Panc1 (cell line): ENCODE measurements at regions not wholly inside any gene's neighbourhood (a gene's known extent, or its start where the extent isn't known, plus 50 kb on each side); places are given as distances from the start of the nearest gene placed in this dataset.
A peak's percentile ranks its signal among the peaks of the same experiment; 100 is the strongest.

ENCODE experiments used
- ATAC-seq: fragments of 200-7000 bp; cut with Tn5 transposase; 2 replicates; pipeline ENCODE4 v1.9.1; 2020; ENCODE audit warnings: mild to moderate bottlenecking, moderate library complexity
- BruUV-seq: library from RNA; stranded (reverse); fragments of 400-500 nt; replicated peaks from 2 replicates; lab custom pipeline; 2021; lab: Mats Ljungman, UMichigan
- CTCF ChIA-PET: fragments of 300-600 bp; sonication (Branson Sonifier 250); formaldehyde crosslinking; loops from one replicate; lab custom pipeline; 2022; ENCODE audit warnings: antibody characterized with exemption; lab: Charles Lee
- POLR2A ChIA-PET: fragments of 300-600 bp; sonication (Branson Sonifier 250); formaldehyde crosslinking; loops from one replicate; lab custom pipeline; 2022; ENCODE audit warnings: antibody characterized with exemption; lab: Charles Lee
- DNase-seq: peaks from one replicate; pipeline ENCODE4 v3.0.0-alpha.2; 2010; ENCODE audit warnings: low read depth, low spot score
- H3K27ac ChIP-seq: 2 replicates; pipeline ENCODE4 v1.5.1; 2011; ENCODE audit warnings: mild to moderate bottlenecking, low read length, inconsistent platforms
- H3K27me3 ChIP-seq: fragments of 200-500 bp; sonication (Bioruptor generic); 2 replicates; pipeline ENCODE4 v1.6.0; 2014; ENCODE audit warnings: low read length, inconsistent platforms; ENCODE audit not compliant: control insufficient read depth, insufficient read depth
- H3K36me3 ChIP-seq: fragments of 200-500 bp; sonication (Bioruptor generic); 2 replicates; pipeline ENCODE4 v1.5.1; 2014; ENCODE audit warnings: inconsistent platforms, mild to moderate bottlenecking, low read length, moderate library complexity; ENCODE audit not compliant: control insufficient read depth, insufficient read depth
- H3K4me1 ChIP-seq: 2 replicates; pipeline ENCODE4 v1.5.1; 2011; ENCODE audit warnings: inconsistent platforms, mild to moderate bottlenecking, low read length, moderate library complexity; ENCODE audit not compliant: control insufficient read depth, insufficient read depth
- H3K4me3 ChIP-seq, 2 experiments: 2 replicates each; pipeline ENCODE4 v1.5.1; 2011 to 2012; ENCODE audit warnings: low read depth in 2 of 2, low read length in 2 of 2, mild to moderate bottlenecking in 2 of 2, inconsistent platforms in 1 of 2, moderate library complexity in 1 of 2
- H3K9me3 ChIP-seq: fragments of 200-500 bp; sonication (Bioruptor generic); 2 replicates; pipeline ENCODE4 v1.5.1; 2014; ENCODE audit warnings: low read depth, mild to moderate bottlenecking, inconsistent platforms, low read length, moderate library complexity; ENCODE audit not compliant: control insufficient read depth, insufficient read depth
- CTCF ChIP-seq: fragments of 450-650 bp; IDR thresholded peaks from 2 replicates; pipeline ENCODE4 v1.5.1; 2017; ENCODE audit warnings: mild to moderate bottlenecking
- POLR2AphosphoS5 ChIP-seq: IDR thresholded peaks from 2 replicates; pipeline ENCODE4 v1.6.1; 2012; ENCODE audit warnings: mild to moderate bottlenecking, low read depth, low read length, moderate library complexity
- SIN3A ChIP-seq: IDR thresholded peaks from 2 replicates; pipeline ENCODE4 v1.6.1; 2012; ENCODE audit warnings: low read depth, mild to moderate bottlenecking, low read length, moderate library complexity, borderline replicate concordance; ENCODE audit not compliant: insufficient read depth
- TCF7L2 ChIP-seq: IDR thresholded peaks from 2 replicates; pipeline ENCODE4 v1.6.1; 2011; ENCODE audit warnings: mild to moderate bottlenecking, low read depth, low read length, inconsistent platforms
- in situ Hi-C: cut with HindIII; loops from 2 replicates; pipeline ENCODE4 v1.10.0; 2016; ENCODE audit warnings: low sequenced_read_pairs, low pct_unique_long_range_greater_than_20kb
- intact Hi-C: fragments of 100-400 bp; cut with micrococcal nuclease; formaldehyde crosslinking; loops from one replicate; pipeline ENCODE4 v1.10.0; 2022; ENCODE audit not compliant: unreplicated experiment
- TF ChIP-seq, protein P1 (sequence below), 2 experiments: IDR thresholded peaks; 2 replicates each; pipeline ENCODE4 v1.6.1; 2011 to 2012; ENCODE audit warnings: low read depth in 2 of 2, control low read depth in 1 of 2, low read length in 1 of 2, mild to moderate bottlenecking in 1 of 2, moderate library complexity in 1 of 2; ENCODE audit not compliant: insufficient read depth in 1 of 2

DNA sequence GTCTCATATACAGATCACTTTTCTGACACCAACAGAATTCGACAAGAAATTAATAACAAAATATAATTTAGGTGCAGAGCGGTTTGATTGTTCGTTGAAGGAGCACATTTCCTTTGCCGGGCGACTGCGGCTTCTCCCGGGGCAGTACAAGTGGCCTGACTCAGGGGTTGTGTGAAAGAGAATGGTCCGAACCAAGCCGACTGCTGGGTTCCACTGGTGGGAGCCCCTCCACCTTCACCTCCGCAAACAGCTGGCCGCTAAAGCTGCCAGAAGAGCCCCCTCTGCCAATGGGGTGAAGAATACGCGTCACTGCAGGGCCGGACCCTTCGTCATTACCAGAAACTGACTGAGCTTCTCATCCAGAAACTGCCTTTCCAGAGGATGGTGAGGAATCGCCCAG is 156.0 kb upstream of the IFNE start:
- Histone ChIP-seq H3K27ac (no peak overlapping the region), H3K27me3 (no peaks in the 10 kb centered on the region), H3K9me3 (peaks cover 3% of the 10 kb centered on the region; the same call in 1 of the 2 replicates), H3K36me3 (no peaks in the 10 kb centered on the region), H3K4me1 (no peaks in the 10 kb centered on the region), H3K4me3 (no peak overlapping the region)
- BruUV-seq, result no TSS peak
- intact Hi-C loops (no loop called here), in situ Hi-C loops (no loop called here)
- CTCF ChIA-PET, result no interaction called here
- TF ChIP-seq CTCF, result no peak
- TF ChIP-seq POLR2AphosphoS5, result no peak
- no peak for TF ChIP-seq SIN3A
- TF ChIP-seq, protein P1, sequence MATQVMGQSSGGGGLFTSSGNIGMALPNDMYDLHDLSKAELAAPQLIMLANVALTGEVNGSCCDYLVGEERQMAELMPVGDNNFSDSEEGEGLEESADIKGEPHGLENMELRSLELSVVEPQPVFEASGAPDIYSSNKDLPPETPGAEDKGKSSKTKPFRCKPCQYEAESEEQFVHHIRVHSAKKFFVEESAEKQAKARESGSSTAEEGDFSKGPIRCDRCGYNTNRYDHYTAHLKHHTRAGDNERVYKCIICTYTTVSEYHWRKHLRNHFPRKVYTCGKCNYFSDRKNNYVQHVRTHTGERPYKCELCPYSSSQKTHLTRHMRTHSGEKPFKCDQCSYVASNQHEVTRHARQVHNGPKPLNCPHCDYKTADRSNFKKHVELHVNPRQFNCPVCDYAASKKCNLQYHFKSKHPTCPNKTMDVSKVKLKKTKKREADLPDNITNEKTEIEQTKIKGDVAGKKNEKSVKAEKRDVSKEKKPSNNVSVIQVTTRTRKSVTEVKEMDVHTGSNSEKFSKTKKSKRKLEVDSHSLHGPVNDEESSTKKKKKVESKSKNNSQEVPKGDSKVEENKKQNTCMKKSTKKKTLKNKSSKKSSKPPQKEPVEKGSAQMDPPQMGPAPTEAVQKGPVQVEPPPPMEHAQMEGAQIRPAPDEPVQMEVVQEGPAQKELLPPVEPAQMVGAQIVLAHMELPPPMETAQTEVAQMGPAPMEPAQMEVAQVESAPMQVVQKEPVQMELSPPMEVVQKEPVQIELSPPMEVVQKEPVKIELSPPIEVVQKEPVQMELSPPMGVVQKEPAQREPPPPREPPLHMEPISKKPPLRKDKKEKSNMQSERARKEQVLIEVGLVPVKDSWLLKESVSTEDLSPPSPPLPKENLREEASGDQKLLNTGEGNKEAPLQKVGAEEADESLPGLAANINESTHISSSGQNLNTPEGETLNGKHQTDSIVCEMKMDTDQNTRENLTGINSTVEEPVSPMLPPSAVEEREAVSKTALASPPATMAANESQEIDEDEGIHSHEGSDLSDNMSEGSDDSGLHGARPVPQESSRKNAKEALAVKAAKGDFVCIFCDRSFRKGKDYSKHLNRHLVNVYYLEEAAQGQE (IDR thresholded peaks at IDR 0.05; ENCODE audit: insufficient read depth in 1 of 2, low read depth in 2 of 2, low read length in 1 of 2), result no peak
- no peak for TF ChIP-seq TCF7L2
- POLR2A ChIA-PET, result no interaction called here
- ATAC-seq, result no peak
- no peak for DNase-seq

GRCh38 chr9:21653091-21653490 is 149.3 kb upstream of the MTAP start:
- Histone ChIP-seq H3K4me1 (peaks cover 20% of the 10 kb centered on the region), H3K27me3 (no peaks in the 10 kb centered on the region), H3K27ac (no peak overlapping the region), H3K4me3 (no peak overlapping the region), H3K36me3 (no peaks in the 10 kb centered on the region), H3K9me3 (no peaks in the 10 kb centered on the region; the same call in 1 of the 2 replicates)
- ChIA-PET POLR2A (no interaction called here), CTCF (no interaction called here)
- BruUV-seq, result no TSS peak
- TF ChIP-seq CTCF (no peak), SIN3A (no peak), TCF7L2 (no peak), POLR2AphosphoS5 (no peak)
- TF ChIP-seq, protein P1 (IDR thresholded peaks at IDR 0.05; ENCODE audit: insufficient read depth in 1 of 2, low read depth in 2 of 2, low read length in 1 of 2), result no peak
- 0 out of 2 replicates have a peak, but pooled peaks have one; percentile 44 for ATAC-seq
- in situ Hi-C loops, result no loop called here
- DNase-seq, result no peak
- intact Hi-C loops, result no loop called here
